GM21423 (cell line): ENCODE measurements at regions not wholly inside any gene's neighbourhood (a gene's known extent, or its start where the extent isn't known, plus 50 kb on each side); places are given as distances from the start of the nearest gene placed in this dataset.
"Not testable (repeated sequence)": the region's sequence is repeated elsewhere in the genome, so short reads cannot be mapped to it uniquely, and the experiment has no call there.

Source experiments
- ATAC-seq: cut with Tn5 transposase; IDR thresholded peaks from one replicate; pipeline ENCODE4 v1.9.1; 2021; ENCODE audit warnings: mild to moderate bottlenecking, moderate library complexity; ENCODE audit not compliant: unreplicated experiment

GRCh38 chr15:22002711-22003110, 77.6 kb upstream of the OR4M2 start:
- not testable (repeated sequence) for ATAC-seq

- ATAC-seq = peak; percentile 73
Measured at GRCh38 chr15:21989117-21989516, 91.2 kb upstream of the OR4M2 start.

- not testable (repeated sequence) for ATAC-seq
Measured at GRCh38 chr15:21983820-21984219, 96.5 kb upstream of the OR4M2 start.

- ATAC-seq = not testable (repeated sequence)
Measured at GRCh38 chr15:21979960-21980359, 100.4 kb upstream of the OR4M2 start.

- ATAC-seq = not testable (repeated sequence)
Measured at GRCh38 chr15:21953713-21954112, 76.2 kb upstream of the POTEB start.

- ATAC-seq = not testable (repeated sequence)
Measured at GRCh38 chr15:21940302-21940701, 62.8 kb upstream of the POTEB start.
